HG02623 (cell line): ENCODE measurements at regions not wholly inside any gene's neighbourhood (a gene's known extent, or its start where the extent isn't known, plus 50 kb on each side); places are given as distances from the start of the nearest gene placed in this dataset.
"Not testable (repeated sequence)": the region's sequence is repeated elsewhere in the genome, so short reads cannot be mapped to it uniquely, and the experiment has no call there.

Experiments
- ATAC-seq: cut with Tn5 transposase; IDR thresholded peaks from one replicate; pipeline ENCODE4 v1.9.1; 2021; ENCODE audit warnings: moderate library complexity; ENCODE audit not compliant: unreplicated experiment

DNA sequence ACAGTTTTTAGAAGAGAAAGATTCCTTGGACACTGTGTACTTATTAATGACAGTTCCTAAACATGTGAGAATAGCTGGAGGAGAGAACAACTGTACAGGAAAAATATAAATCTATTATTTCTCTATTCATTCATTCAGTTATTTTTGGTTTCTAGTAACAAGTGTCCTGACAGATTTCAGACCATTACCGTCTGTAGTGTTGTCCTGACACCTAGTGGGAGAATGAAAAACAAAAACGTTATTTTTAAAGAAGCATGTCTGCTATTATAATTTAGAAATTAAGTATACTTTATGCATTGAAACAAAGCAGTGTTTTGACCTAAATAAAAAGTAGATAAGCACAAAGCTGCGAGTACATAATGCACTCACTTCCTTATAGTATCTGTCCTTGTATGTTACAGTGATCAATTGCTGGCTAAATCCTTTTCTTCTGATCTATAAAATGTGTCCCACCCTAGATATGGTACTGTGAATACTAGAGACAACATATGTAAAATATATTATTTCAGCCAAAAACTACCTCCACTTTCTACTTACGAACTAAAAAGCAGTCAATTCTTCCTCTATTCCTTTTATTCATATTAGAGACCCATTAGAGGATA lies 575.6 kb downstream of the ARL4A start:
- ATAC-seq, result no peak

DNA sequence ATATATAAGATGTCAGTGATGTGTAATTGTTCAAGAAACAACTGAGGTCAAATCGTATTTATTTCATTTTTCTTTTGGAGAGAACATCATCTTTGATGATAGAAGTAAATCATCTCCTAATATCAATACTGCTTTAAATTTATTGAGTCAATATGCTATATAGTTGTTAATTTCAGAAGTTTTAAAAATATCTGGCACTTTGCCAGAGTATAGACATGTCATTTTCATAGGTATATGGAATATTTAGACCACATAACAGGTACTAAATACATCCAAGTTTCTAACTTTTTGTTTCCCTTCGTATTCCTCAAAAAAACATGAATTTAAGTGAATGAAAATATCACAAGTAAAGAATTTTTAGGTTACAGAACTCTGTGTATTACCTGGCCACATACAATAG lies 577.8 kb downstream of the ARL4A start:
- ATAC-seq, result no peak

DNA sequence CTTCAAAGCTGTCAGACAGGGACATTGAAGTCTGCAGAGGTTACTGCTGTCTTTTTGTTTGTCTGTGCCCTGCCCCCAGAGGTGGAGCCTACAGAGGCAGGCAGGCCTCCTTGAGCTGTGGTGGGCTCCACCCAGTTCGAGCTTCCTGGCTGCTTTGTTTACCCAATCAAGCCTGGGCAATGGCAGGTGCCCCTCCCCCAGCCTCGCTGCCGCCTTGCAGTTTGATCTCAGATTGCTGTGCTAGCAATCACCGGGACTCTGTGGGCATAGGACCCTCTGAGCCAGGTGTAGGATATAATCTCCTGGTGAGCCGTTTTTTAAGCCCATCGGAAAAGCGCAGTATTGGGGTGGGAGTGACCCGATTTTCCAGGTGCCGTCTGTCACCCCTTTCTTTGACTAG lies 586.8 kb downstream of the ARL4A start:
- ATAC-seq, result not testable (repeated sequence)

DNA sequence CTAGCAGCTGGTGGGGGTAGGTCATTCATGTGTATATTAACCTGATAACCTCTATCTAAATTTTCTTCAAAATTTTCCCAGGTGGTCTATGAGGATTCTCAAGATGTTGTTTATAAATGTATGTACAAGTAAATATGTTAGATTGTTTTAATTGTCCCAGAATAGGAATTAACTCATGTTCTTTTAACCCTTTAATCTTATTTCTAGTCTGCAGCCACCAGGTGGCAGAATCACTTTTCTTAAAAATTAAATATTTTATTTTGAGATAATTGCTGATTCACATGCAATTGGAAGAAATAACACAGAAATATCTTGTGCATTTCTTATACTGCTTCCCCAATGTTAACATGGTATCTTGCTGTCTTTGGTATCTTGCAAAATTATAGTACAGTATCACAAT lies 589.5 kb downstream of the ARL4A start:
- no peak for ATAC-seq

DNA sequence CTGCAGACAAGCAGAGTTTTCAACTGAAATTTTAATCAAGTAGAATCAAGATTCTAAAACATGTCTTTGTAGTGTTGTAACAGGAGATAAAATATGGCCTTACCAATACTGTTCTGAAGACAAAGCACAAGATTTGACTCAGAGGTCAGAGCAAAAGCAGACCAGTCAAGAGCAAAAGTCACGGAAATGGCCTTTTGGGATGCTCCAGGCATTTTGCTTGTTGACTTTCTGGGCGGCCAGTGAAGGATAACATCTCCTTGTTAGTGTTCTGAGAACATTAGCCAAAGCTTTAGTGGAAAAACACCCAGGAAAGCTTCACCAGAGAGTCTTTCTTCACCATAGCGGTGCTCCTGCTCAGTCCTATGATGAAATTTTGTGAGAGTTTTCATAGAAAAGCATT lies 590.6 kb downstream of the ARL4A start:
- no peak for ATAC-seq

DNA sequence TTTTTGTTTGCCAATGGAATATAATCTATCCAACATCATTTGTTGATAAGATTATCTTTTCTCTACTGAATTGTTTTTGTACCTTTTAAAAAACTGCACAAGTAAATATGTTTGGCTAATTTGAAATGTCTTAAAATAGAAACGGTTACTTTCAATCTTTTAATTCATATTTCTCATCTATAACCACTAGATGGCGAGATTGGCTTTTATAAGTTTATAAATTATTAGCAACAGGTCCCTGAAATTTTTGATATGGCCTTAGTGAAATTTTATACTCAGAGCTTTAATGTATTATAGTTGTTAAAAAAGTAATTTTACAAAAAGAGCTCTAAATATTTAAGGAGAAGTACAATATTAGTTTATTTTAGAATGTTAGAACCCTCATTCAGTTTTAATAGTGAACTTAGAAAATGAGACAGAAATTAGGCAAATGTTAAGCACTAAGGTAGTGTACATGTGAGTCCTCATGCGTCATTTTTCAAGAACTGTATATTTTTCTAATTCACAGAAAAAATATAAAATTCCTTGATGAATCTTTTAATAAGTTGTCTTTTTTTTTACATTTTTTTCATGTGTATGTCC lies 592.5 kb downstream of the ARL4A start:
- no peak for ATAC-seq

DNA sequence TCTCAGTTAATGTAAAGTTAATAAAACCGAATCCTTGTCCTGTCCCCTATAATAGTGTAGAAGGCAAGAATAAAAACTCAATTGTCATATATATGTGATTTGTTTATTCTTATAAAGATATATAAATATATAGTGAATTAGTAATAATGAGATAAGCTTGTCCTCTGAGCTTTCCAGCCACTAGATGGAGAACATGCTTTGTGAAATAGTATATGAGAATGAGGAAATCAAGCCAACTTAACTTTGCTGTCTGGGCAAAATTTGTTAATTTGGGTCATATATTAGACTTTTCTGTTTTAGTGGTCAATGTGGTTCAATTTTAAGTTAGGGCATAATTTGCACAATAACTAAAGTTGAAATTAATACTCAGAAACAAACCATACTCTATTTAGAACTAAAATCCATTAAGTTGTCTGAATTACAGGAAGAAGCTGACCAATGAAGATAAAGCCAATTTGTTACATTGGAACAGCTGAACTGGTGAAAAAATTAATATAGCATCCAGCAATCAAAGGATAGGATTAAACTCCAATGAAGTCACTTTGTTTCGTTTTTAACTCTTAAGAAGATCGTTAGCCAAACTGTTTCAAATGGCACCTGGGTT lies 595.0 kb downstream of the ARL4A start:
- no peak for ATAC-seq

DNA sequence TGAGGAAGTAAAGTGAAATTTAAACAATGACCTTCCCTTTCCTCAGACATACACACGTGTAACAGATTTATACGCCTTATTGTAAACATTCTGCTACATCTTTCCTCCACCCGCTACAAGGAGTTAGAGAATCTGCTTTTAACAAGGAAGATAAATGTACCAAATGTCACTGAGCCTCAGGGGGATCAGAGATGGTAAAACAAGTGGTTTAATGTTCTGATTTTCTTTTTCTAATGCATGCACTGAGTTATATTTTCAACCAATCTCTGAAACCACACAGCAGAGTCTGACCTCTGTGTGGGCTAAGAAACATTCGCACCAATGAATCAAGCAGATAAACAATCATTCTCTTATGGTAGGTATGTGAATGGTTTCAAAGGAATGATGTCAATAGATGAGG lies 599.5 kb downstream of the ARL4A start:
- ATAC-seq, result no peak

DNA sequence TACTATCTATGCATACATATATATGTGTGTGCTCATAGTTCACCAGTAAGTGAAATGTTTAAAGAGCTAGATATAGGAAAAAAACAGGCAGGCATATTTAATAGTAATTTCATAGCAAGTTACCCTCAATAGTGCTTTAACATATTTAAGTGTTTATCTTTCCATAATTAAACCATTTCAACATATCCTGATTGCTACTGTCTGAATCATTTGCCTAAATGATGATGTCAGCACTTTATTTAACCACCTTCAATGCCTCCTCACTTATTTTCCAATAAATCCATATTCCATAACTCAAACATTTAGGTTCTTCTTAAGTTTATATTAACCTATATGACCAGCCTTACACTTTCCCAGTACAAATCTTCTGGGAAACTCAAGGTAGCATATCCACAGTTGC lies 601.1 kb downstream of the ARL4A start:
- ATAC-seq, result no peak

DNA sequence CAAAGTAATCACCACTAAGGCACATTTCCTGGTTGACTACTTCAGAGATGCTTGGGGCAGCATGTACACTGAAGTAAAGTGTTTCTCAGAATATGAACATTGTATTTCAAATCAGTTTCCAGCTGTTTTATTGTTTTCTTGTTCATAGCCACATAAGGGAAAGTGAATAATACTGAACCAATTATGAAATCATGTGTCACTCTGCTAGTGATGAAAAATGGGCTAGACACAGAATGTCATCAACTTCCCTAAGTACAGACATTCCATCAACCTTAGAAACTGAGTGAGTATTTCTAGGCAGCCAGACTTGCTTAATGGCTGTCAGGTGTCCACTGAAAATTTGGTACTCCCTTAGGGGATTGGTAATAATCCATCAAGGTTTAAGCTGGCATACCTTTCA lies 603.5 kb downstream of the ARL4A start:
- ATAC-seq, result no peak

DNA sequence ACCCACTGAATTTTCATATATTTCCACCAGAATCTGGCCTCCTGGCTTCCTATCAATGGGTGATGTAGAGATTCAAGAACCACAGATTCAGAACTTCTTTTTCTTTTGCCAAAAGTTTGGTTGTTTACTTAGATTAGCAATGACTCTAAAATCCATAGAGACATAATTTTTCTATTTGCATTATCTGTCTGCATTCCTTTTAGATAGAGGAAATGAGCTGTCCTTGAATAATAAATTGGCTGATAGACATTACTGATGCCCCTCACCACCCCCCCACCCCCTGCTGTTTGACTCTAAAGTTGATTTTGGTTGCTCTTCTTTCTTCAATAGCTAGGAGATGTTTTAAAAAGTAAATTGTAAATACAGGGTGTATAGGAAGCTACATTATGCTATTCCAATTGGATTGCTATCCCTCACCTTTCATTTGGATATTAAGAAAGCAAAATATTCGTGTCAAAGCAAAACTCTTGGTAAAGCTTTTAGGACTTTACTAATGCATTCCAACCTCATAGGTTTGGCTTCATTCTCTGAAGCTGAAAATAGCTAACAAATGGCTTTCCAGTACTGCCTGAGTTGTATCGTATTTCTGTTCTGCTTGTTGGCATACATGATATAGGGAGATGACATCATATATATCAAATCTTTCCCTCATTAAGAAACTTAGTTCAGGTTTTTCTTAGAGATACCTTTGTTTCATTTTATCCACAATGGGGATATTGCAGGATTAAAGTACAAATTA lies 606.0 kb downstream of the ARL4A start:
- no peak for ATAC-seq

DNA sequence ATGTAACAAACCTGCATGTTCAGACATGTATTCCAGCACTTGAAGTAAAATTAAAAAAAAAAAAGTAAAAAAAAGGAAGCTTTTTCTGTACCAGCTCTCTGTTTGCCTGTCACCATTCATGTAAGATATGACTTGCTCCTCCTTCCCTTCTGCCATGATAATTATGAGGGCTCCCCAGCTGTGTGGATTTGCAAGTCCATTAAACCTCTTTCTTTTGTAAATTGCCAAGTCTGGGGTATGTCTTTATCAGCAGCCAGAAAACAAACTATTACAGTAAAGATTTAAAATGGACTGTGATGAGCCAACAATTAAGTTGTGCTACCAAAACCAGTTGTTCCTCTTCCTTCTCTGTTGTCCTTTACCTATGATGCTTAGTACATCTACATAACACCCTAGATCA lies 619.6 kb downstream of the ARL4A start:
- no peak for ATAC-seq

DNA sequence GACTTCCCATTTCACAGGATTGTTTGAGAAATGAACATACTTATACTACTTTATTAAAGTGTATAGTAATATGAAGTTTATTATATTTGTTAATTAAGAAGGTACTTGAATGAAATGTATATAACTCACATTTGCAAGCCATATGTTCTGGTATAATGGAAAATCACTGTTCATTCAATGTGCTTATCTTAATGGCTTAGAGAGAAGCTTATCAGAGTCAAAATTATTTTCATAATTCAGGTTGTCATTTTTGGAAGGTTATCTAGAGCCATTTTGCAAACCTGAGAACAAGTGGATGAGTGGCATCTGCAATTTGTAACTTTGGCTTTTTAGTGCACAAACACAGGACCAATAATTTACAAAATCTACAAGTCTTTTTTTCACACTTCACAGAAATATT lies 621.0 kb downstream of the ARL4A start:
- ATAC-seq, result no peak

DNA sequence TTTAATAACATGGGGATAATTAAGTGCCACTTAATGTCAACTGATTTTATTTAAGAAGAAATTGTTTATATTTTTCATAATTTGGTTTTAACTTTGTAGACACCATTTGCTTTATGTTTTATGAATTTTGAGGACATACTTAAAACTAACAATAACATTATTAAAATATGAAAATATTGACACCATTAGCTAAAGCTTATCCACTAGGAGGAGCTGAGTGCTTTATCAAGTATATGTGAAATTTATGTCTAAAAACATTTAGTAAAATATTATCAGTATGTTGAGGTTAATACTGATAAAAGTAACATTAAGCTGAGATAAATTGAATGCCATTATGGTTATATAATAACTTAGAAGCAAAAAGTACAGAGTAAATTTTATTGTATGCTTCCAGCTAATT lies 622.1 kb downstream of the ARL4A start:
- no peak for ATAC-seq

DNA sequence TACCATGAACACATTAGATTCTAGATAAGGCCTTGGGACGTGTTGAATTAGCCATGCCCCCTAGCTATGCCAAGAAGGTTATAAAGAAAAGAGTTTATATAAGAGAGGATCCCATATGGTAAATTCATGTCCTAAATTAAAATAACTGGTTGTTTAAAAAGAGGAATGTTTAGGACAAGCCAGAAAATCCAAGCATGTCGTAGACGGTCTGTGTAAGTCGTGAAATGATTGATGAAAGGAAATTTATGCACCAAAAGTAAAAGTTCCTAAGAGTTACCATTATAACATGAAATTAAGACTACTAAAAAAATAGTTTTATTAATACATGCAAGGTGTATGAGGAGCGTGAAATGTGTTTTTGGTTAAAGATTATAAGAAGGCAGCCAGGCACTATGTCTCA lies 624.9 kb downstream of the ARL4A start:
- no peak for ATAC-seq

DNA sequence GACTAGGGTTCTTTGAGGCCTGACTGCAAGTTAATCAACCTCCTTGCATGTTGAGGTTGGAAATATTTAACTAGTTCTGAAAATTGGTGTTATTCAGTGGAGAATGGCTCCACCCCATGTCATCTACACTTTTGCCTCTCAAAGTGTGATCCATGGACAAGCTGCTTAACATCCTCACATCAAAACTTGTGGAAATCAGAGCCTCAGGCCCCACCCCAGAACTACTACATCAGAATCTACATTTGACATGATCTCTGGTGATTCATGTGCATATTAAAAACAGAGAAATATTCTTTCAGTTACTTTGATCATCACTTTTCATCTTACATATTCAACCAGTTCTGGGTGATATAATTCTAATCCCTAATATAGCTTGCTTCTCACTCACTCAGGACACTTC lies 632.9 kb downstream of the ARL4A start:
- no peak for ATAC-seq

DNA sequence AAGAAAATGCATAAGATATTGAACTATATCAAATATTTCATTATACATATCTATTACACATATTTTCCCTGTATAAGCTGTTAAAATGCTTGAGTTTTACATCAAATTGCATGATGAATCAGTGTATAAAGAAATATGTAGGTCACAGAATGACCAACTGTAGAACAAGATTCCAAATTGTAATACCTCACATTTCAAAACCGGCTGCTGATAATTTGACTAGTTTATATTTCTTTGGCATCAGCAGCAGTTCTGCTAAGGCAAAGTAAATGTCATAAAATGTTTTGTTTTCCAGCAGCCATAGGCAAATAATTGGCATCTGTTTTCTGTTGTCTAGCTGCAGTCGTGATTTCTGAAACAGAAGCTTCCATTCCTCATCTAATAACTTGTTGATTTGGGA lies 633.9 kb downstream of the ARL4A start:
- ATAC-seq, result no peak

DNA sequence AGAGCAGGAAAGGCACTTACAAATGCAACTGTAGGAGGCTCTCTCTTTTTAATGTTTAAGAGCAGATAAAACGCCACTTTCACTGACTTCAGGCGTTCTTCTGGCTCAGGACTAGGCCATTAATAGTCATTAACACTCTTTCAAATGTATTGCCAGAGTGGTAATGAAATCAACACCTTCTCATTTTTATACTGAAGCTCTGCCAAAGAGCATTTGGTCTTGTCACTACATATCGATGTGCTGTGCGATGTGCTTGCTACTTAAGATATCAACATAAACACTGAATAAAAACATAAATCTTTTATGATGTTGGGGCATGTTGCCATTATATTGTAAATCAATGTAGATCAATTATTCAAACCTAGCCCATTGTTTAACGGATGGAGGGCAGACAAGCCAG lies 634.7 kb downstream of the ARL4A start:
- ATAC-seq, result no peak

DNA sequence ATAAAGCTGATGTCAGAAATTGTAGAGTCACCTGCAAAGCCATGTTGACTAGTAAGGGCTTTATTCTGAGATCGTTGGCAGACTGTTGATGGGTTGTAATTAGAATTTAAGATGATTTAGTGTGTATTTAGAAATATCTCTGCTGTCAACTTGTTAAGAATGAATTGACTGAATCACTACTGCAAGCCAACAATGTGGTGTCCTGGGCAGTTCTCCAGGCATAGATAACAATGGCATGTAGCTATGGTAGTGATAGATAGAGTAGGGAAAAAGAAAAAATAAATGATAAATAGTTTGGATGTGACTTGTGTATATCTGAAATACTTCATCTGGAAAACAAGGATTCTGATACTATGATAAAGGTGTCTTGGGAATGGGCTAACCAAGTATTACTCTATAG lies 640.2 kb downstream of the ARL4A start:
- no peak for ATAC-seq

DNA sequence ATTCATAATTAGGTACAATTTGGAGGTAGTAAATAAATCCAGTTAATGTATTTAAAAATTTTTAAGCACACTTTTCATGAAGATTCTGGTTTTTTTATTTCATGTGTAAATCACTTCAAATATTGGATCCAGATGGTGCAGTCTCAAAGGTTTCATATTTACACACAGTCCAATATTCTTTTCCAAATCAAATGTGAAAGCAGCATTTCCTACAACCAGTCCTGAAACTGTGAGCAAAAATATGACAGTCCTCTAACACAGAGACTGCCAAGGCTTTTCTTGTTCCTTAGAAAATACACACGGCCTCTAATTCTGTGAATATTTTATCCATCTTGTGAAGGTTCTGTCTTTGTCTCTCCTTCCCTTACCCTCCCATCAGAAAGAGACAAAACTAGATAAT lies 645.9 kb downstream of the ARL4A start:
- ATAC-seq, result no peak

DNA sequence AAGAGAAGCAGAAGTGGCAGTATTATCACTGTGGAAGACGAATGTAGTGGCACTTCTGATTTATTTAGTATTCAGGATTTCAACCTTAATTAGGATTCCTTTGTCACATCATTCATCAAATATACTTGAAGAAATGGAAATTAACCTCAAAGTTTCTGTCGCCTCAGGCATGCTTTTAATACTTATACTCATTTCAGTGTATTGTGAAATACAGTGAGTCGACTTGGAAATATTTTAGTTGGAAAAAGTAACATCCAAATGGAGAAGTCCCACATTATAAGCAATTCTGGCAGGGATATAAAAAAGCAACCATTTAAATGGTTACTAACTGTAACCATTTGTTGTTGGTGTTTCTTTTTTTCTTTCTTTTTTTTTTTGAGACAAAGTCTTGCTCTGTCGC lies 648.8 kb downstream of the ARL4A start:
- ATAC-seq, result no peak

DNA sequence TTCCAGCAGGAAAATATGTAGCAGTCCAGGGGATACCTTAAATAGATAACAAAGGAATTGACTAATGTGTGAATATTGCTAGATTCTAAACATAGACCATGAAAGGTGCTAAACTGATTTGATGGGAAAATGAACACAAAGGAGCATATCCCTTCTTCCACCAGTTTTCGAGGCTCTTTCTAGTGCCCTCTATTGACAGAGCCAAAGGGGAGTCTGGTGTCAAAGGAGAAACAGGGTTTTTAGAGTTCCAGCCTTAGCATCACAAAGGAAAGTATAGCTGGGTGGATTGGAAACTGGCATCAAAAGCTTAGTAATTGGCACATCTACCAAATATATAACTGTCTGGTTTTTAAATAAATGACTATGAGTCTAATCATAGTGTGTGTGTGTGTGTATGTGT lies 636.8 kb downstream of the ETV1 start:
- ATAC-seq, result no peak
